ENCODE measurements at regions not wholly inside any gene's neighbourhood (a gene's known extent, or its start where the extent isn't known, plus 50 kb on each side); places are given as distances from the start of the nearest gene placed in this dataset.

DNA sequence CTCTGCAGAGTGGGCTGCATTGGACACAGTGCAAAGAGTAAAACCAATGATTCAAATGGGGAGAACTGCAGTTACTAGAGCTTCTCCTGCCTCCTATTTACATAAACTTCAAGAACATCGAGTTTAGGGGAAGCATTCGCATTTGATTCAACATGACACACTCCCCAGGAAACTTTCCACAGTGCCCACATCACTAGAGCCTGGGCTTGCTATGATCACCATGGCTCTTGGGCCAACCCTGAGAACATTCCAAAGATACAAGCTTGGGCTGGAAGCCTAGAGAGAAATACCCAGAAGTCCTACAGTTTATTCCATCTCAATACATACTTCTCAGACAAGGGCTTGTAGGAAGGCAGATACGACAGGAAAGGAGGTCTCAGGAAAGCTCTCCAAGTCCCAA is 337.9 kb downstream of the CD83 start:
- no peak for TF ChIP-seq SIN3A (IDR thresholded peaks at IDR 0.05; ENCODE audit: borderline replicate concordance, insufficient read depth, low read length)
- TF ChIP-seq TAF1 (IDR thresholded peaks at IDR 0.05; ENCODE audit: borderline replicate concordance, insufficient read depth, low read length), result no peak
- TF ChIP-seq FOXP2 (optimal IDR thresholded peaks at IDR 0.05; ENCODE audit: borderline replicate concordance, extremely low read depth, extremely low read length, insufficient read depth), result no peak
- no peak for TF ChIP-seq POLR2AphosphoS5 (IDR thresholded peaks at IDR 0.05; ENCODE audit: low read depth, low read length)
- TF ChIP-seq, protein P1, sequence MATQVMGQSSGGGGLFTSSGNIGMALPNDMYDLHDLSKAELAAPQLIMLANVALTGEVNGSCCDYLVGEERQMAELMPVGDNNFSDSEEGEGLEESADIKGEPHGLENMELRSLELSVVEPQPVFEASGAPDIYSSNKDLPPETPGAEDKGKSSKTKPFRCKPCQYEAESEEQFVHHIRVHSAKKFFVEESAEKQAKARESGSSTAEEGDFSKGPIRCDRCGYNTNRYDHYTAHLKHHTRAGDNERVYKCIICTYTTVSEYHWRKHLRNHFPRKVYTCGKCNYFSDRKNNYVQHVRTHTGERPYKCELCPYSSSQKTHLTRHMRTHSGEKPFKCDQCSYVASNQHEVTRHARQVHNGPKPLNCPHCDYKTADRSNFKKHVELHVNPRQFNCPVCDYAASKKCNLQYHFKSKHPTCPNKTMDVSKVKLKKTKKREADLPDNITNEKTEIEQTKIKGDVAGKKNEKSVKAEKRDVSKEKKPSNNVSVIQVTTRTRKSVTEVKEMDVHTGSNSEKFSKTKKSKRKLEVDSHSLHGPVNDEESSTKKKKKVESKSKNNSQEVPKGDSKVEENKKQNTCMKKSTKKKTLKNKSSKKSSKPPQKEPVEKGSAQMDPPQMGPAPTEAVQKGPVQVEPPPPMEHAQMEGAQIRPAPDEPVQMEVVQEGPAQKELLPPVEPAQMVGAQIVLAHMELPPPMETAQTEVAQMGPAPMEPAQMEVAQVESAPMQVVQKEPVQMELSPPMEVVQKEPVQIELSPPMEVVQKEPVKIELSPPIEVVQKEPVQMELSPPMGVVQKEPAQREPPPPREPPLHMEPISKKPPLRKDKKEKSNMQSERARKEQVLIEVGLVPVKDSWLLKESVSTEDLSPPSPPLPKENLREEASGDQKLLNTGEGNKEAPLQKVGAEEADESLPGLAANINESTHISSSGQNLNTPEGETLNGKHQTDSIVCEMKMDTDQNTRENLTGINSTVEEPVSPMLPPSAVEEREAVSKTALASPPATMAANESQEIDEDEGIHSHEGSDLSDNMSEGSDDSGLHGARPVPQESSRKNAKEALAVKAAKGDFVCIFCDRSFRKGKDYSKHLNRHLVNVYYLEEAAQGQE (IDR thresholded peaks at IDR 0.05; ENCODE audit: insufficient read depth in 1 of 2, low read depth in 2 of 2, low read length in 2 of 2), result no peak

DNA sequence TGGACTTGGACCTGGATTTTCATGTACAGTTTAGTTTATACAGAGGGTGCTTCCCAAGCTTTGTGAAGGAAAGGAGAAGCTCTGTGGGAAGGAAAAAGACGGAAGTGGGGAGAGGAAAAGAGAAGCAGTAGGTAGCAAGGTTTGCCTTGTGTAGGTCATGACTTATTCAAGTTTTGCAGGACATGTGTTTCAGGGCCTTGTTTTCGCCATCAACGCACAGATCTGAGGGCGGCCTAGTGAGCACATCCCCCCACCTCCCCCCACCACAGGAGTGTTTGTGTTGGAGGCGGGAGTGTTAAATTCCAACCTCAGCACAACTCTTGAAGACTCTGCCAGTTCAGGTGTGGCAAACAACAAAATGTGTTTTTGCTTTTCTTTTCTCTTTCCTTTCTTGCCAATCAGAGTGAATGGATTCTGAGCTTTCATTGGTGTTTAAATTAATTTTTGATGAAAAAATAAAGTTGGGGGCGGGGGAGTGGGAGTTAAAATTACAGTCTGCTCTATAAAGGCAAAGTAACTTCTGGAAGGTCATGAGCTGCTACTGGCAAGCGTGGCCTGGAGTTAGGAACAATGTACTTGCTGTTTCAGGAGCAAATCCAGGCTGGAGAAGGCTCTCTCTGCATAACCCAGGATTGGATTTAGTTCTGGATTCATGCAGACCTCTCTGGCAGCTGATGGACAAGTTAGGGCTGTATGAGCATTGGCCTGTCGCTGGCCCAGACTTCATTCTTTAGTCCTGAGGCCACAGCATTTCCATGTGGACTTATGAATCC is 338.5 kb downstream of the CD83 start:
- TF ChIP-seq POLR2AphosphoS5 (IDR thresholded peaks at IDR 0.05; ENCODE audit: low read depth, low read length) (no peak), FOXP2 (optimal IDR thresholded peaks at IDR 0.05; ENCODE audit: borderline replicate concordance, extremely low read depth, extremely low read length, insufficient read depth) (no peak), TAF1 (IDR thresholded peaks at IDR 0.05; ENCODE audit: borderline replicate concordance, insufficient read depth, low read length) (no peak), SIN3A (IDR thresholded peaks at IDR 0.05; ENCODE audit: borderline replicate concordance, insufficient read depth, low read length) (no peak)
- TF ChIP-seq, protein P1 (IDR thresholded peaks at IDR 0.05; ENCODE audit: insufficient read depth in 1 of 2, low read depth in 2 of 2, low read length in 2 of 2), result no peak

DNA sequence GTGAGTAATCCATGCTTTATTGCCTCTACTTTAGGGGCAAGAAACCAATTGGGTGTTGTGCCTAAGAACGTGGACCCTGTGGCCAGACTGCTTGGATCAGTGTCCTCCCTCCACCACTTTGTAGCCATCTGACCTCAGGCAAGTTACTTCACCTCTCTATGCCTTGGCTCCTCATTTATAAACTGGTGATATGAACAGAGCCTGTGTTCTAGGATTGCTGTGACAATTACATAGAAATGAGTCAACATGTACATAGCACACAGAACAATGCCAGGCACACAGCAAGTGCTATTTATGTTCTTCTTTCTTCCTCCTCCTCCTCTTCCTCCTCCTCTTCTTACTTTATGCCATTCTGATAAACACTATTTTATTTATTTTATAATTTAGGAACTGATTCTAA is 339.4 kb downstream of the CD83 start:
- no peak for TF ChIP-seq POLR2AphosphoS5 (IDR thresholded peaks at IDR 0.05; ENCODE audit: low read depth, low read length)
- no peak for TF ChIP-seq FOXP2 (optimal IDR thresholded peaks at IDR 0.05; ENCODE audit: borderline replicate concordance, extremely low read depth, extremely low read length, insufficient read depth)
- no peak for TF ChIP-seq SIN3A (IDR thresholded peaks at IDR 0.05; ENCODE audit: borderline replicate concordance, insufficient read depth, low read length)
- TF ChIP-seq, protein P1 (IDR thresholded peaks at IDR 0.05; ENCODE audit: insufficient read depth in 1 of 2, low read depth in 2 of 2, low read length in 2 of 2), result no peak
- TF ChIP-seq TAF1 (IDR thresholded peaks at IDR 0.05; ENCODE audit: borderline replicate concordance, insufficient read depth, low read length), result no peak

DNA sequence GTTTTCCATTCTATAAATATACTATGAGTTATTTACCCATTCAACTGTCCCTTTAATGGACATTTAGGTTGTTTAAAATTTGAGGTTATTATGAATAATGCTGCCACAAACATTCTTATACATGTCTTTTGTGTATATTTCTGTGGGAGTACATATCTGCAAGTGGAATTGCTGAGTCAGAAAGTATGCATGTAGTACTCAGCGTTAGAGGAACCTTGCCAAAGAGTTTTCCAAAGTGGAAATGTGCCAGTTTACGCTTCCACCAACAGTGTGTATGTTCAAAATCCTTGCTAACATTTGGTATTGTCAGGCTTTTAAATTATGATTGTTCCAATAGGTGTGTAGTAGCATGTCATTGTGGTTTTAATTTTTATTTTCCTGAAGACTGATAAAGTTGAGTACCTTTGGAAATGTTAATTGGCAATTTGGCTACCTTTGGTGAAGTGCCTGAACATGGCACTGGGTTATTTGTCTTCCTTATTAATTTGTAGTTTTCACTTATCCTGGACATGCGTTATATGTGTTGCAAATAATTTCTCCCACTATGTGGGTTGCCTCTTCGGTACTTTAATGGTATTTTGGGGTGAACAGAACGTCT is 341.2 kb downstream of the CD83 start:
- no peak for TF ChIP-seq FOXP2 (optimal IDR thresholded peaks at IDR 0.05; ENCODE audit: borderline replicate concordance, extremely low read depth, extremely low read length, insufficient read depth)
- TF ChIP-seq TAF1 (IDR thresholded peaks at IDR 0.05; ENCODE audit: borderline replicate concordance, insufficient read depth, low read length), result no peak
- no peak for TF ChIP-seq POLR2AphosphoS5 (IDR thresholded peaks at IDR 0.05; ENCODE audit: low read depth, low read length)
- TF ChIP-seq SIN3A (IDR thresholded peaks at IDR 0.05; ENCODE audit: borderline replicate concordance, insufficient read depth, low read length), result no peak
- TF ChIP-seq, protein P1 (IDR thresholded peaks at IDR 0.05; ENCODE audit: insufficient read depth in 1 of 2, low read depth in 2 of 2, low read length in 2 of 2), result no peak
